GM12865 (cell line): ENCODE measurements at regions not wholly inside any gene's neighbourhood (a gene's known extent, or its start where the extent isn't known, plus 50 kb on each side); places are given as distances from the start of the nearest gene placed in this dataset.

Experiments
- DNase-seq: peaks from one replicate; pipeline ENCODE4 v3.0.0; 2010; ENCODE audit warnings: low read depth
- H3K4me3 ChIP-seq: 2 replicates; pipeline ENCODE4 v1.5.1; 2011; ENCODE audit warnings: mild to moderate bottlenecking, low read depth, low read length, control low read depth
- TF ChIP-seq, protein P1 (sequence below): IDR thresholded peaks from 2 replicates; pipeline ENCODE4 v1.5.1; 2011; ENCODE audit warnings: low read length, control low read depth, low read depth, inconsistent platforms; ENCODE audit not compliant: insufficient read depth; ENCODE audit errors: missing control alignments

DNA sequence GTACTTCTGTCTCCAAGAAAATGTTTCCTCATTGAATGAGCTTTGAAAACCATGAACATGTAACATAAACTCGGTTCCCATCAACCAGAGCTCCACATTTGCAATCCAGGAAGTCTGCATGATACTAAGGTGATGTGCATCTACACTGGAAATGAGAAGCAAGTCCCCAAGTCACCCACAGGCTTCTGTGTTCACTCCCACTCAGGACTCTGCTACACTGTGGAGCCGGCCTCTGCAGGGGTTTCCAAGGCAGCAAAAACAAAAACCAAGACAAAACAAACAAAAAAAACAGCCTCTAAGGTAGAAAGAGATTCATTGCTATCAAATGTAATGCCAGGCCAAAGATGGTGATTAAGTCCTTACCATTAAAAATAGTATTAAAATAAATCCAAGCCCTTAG lies 593.7 kb downstream of the IRX1 start:
- TF ChIP-seq, protein P1, sequence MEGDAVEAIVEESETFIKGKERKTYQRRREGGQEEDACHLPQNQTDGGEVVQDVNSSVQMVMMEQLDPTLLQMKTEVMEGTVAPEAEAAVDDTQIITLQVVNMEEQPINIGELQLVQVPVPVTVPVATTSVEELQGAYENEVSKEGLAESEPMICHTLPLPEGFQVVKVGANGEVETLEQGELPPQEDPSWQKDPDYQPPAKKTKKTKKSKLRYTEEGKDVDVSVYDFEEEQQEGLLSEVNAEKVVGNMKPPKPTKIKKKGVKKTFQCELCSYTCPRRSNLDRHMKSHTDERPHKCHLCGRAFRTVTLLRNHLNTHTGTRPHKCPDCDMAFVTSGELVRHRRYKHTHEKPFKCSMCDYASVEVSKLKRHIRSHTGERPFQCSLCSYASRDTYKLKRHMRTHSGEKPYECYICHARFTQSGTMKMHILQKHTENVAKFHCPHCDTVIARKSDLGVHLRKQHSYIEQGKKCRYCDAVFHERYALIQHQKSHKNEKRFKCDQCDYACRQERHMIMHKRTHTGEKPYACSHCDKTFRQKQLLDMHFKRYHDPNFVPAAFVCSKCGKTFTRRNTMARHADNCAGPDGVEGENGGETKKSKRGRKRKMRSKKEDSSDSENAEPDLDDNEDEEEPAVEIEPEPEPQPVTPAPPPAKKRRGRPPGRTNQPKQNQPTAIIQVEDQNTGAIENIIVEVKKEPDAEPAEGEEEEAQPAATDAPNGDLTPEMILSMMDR = no peak
- no peak overlapping the region for H3K4me3 ChIP-seq
- DNase-seq = no peak

GRCh38 chr5:4191041-4191440 lies 595.4 kb downstream of the IRX1 start:
- TF ChIP-seq, protein P1 = no peak
- no peak for DNase-seq
- H3K4me3 ChIP-seq = no peak overlapping the region

GRCh38 chr5:4191703-4192102 lies 596.1 kb downstream of the IRX1 start:
- DNase-seq = no peak
- TF ChIP-seq, protein P1 = no peak
- no peak overlapping the region for H3K4me3 ChIP-seq

GRCh38 chr5:4192111-4192510 lies 596.5 kb downstream of the IRX1 start:
- TF ChIP-seq, protein P1 = no peak
- DNase-seq = no peak
- no peak overlapping the region for H3K4me3 ChIP-seq

- H3K4me3 ChIP-seq = no peak overlapping the region
- DNase-seq = no peak
- TF ChIP-seq, protein P1 = no peak
Measured at GRCh38 chr5:4196744-4197143, 601.1 kb downstream of the IRX1 start.

DNA sequence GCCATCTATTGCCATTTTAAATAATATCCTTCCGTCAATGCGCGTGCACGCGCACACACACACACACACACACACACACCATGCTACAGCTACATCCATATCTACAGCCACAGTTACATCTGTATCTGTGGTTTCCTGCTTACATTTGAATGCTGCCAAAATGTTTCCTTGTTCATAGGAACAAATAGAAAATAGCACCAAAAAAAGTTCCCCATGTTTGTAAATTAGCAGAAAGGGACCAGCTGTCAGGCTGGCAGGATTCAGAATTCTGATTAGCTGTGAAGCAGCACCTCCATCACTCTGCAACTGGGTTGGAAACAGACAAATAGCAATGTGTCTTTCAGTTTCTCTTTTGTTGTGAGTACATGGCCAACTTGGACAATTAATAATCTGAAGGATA lies 601.5 kb downstream of the IRX1 start:
- no peak overlapping the region for H3K4me3 ChIP-seq
- TF ChIP-seq, protein P1 = no peak
- DNase-seq = no peak

DNA sequence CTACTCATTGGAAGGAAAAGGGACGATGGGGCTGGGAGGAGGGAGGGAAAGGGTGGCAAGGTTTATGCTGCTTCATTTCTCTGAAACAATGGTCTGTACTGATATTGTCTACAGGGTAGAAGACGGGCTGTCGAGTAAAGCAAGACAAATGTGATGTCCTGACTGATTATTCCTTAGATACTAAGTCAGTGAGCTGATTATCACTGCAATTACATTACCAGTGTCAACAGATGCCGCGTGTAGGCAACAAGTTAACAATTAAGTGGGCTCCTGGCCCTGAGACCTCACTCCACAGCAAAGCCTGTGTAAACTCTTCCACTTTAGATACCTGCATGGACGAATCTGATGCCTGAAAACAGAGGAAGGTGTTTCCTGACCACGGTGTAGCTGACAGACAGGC lies 602.8 kb downstream of the IRX1 start:
- DNase-seq = no peak
- no peak overlapping the region for H3K4me3 ChIP-seq

More for the DNA sequence above, 602.8 kb downstream of the IRX1 start:
- TF ChIP-seq, protein P1 = no peak
